IPS-NIHi7 (cell line): ENCODE measurements at regions not wholly inside any gene's neighbourhood (a gene's known extent, or its start where the extent isn't known, plus 50 kb on each side); places are given as distances from the start of the nearest gene placed in this dataset.
"Not testable (repeated sequence)": the region's sequence is repeated elsewhere in the genome, so short reads cannot be mapped to it uniquely, and the experiment has no call there.

Source experiments
- DNase-seq: peaks from one replicate; pipeline ENCODE4 v3.0.0; 2012; ENCODE audit warnings: mixed read lengths; ENCODE audit errors: extremely low spot score

GRCh38 chr9:100811643-100812042 is 216.9 kb upstream of the PLPPR1 start:
- DNase-seq, result no peak

- no peak for DNase-seq
These were observed 214.7 kb upstream of the PLPPR1 start for GRCh38 chr9:100813871-100814270.

GRCh38 chr9:100819980-100820379 is 208.5 kb upstream of the PLPPR1 start:
- DNase-seq, result no peak

GRCh38 chr9:100833035-100833434 is 195.5 kb upstream of the PLPPR1 start:
- DNase-seq, result not testable (repeated sequence)

- no peak for DNase-seq
These were observed 189.7 kb upstream of the PLPPR1 start for GRCh38 chr9:100838857-100839256.

- DNase-seq, result no peak
These were observed 179.8 kb upstream of the PLPPR1 start for GRCh38 chr9:100848726-100849125.

- peak; percentile 17 for DNase-seq
These were observed 176.4 kb upstream of the PLPPR1 start for GRCh38 chr9:100852088-100852487.

- DNase-seq, result no peak
These were observed 172.3 kb upstream of the PLPPR1 start for GRCh38 chr9:100856238-100856637.

- DNase-seq, result peak; percentile 24
These were observed 163.4 kb upstream of the PLPPR1 start for GRCh38 chr9:100865111-100865510.

- DNase-seq, result no peak
These were observed 162.9 kb upstream of the PLPPR1 start for GRCh38 chr9:100865648-100866047.

- no peak for DNase-seq
These were observed 159.2 kb upstream of the PLPPR1 start for GRCh38 chr9:100869326-100869725.

GRCh38 chr9:100879884-100880283 is 148.6 kb upstream of the PLPPR1 start:
- no peak for DNase-seq

GRCh38 chr9:100880284-100880683 is 148.2 kb upstream of the PLPPR1 start:
- no peak for DNase-seq

- DNase-seq, result no peak
These were observed 144.0 kb upstream of the PLPPR1 start for GRCh38 chr9:100884518-100884917.

- no peak for DNase-seq
These were observed 138.2 kb upstream of the PLPPR1 start for GRCh38 chr9:100890321-100890720.

GRCh38 chr9:100911273-100911672 is 117.3 kb upstream of the PLPPR1 start:
- DNase-seq, result no peak

GRCh38 chr9:100913257-100913656 is 115.3 kb upstream of the PLPPR1 start:
- no peak for DNase-seq

GRCh38 chr9:100914266-100914665 is 114.3 kb upstream of the PLPPR1 start:
- DNase-seq, result no peak

GRCh38 chr9:100919506-100919905 is 109.0 kb upstream of the PLPPR1 start:
- no peak for DNase-seq

GRCh38 chr9:100926366-100926765 is 102.2 kb upstream of the PLPPR1 start:
- no peak for DNase-seq

- no peak for DNase-seq
These were observed 100.8 kb upstream of the PLPPR1 start for GRCh38 chr9:100927763-100928162.

- no peak for DNase-seq
These were observed 94.9 kb upstream of the PLPPR1 start for GRCh38 chr9:100933656-100934055.

- no peak for DNase-seq
These were observed 91.1 kb upstream of the PLPPR1 start for GRCh38 chr9:100937382-100937781.

- DNase-seq, result no peak
These were observed 90.0 kb upstream of the PLPPR1 start for GRCh38 chr9:100938507-100938906.

- DNase-seq, result no peak
These were observed 88.9 kb upstream of the PLPPR1 start for GRCh38 chr9:100939636-100940035.
